GM18505 (cell line): ENCODE measurements at regions not wholly inside any gene's neighbourhood (a gene's known extent, or its start where the extent isn't known, plus 50 kb on each side); places are given as distances from the start of the nearest gene placed in this dataset.
"Not testable (repeated sequence)": the region's sequence is repeated elsewhere in the genome, so short reads cannot be mapped to it uniquely, and the experiment has no call there.

Experiments
- ATAC-seq: cut with Tn5 transposase; IDR thresholded peaks from one replicate; pipeline ENCODE4 v1.9.1; 2021; ENCODE audit not compliant: unreplicated experiment
- POLR2A ChIP-seq: IDR thresholded peaks from 4 replicates; pipeline ENCODE4 v1.6.1; 2011; ENCODE audit warnings: borderline replicate concordance; ENCODE audit not compliant: insufficient read depth, insufficient read length; ENCODE audit errors: extremely low read depth

- not testable (repeated sequence) for ATAC-seq
These were observed 84.5 kb downstream of the IDS start for GRCh38 chrX:149420566-149420965.

- no peak for ATAC-seq
- TF ChIP-seq POLR2A: no peak
These were observed 107.1 kb downstream of the IDS start for GRCh38 chrX:149398027-149398426.

DNA sequence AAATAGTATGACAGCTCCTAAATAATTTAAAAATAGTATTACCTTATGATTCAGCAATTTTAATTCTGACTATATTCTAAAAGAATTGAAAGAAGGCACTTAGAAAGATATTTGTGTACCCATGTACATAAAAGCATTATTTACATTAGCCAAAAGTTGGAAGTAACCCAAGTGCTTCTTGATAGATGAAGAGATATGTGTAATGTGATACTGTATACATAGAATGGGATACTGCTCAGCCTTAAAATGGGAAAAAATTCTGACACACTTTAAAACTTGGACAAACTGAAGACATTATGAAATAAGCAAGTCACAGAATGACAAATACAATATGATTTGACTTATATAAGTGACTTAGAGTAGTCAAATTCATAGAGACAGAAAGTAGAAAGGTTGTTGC is 112.2 kb downstream of the IDS start:
- no peak for ATAC-seq
- no peak for TF ChIP-seq POLR2A

DNA sequence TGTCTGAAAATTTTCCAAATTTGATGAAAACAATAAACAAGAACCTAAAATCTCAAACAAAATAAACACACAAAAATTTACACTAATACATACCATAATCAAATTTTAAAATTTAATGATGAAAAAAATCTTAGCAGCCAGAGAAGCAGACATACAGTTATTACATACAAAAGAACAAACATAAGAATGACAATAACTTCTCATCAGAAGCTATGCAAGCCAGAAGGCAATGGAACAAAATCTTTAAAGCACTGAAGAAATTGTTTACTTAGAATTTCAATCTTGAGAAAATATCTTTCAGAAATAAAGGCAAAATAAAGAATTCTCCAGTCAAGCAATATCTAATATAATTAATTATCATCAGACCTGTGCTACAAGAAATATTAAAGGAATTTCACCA is 121.3 kb downstream of the IDS start:
- ATAC-seq: no peak
- no peak for TF ChIP-seq POLR2A

- no peak for ATAC-seq
- TF ChIP-seq POLR2A: no peak
These were observed 130.4 kb downstream of the IDS start for GRCh38 chrX:149374751-149375150.

DNA sequence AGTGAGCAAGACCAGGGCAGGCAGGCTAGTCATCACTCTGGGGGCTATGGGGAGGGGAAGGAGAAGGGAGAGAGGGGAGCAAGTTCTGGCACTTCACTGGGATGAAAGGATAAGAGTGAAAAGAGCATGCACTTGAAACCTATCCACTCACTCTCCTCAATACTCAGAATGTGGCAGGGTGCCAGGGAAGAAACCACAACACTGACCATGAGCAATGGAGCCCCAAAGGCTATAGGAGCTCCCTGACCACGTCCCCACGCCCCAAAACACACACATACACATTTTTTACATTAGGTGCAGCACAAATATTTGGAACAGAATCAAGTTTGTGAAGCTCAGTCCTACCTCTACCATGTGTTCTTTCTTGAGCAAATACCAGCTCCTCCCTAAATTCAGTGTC is 132.2 kb downstream of the IDS start:
- no peak for ATAC-seq
- no peak for TF ChIP-seq POLR2A

DNA sequence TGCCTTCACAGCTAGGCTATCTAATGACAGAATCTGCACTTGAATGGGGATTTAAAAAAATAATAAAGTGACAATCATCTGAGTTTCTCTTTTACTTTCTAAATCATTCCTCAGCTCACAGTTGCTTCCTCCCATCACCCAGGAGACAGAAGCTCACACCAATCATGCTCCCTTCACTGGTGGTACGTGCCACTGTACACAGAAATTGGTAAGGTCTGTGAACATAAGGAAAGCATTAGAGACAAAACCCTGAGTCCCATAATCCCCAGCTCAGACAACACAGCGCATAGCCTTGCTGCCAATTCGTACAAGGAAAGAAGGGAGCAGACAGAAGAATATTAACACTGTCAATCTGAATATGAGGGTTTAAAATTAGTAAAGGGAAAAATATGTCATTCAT is 133.1 kb downstream of the IDS start:
- TF ChIP-seq POLR2A: no peak
- ATAC-seq: no peak

GRCh38 chrX:149370097-149370496 is 135.0 kb downstream of the IDS start:
- ATAC-seq: no peak
- no peak for TF ChIP-seq POLR2A

DNA sequence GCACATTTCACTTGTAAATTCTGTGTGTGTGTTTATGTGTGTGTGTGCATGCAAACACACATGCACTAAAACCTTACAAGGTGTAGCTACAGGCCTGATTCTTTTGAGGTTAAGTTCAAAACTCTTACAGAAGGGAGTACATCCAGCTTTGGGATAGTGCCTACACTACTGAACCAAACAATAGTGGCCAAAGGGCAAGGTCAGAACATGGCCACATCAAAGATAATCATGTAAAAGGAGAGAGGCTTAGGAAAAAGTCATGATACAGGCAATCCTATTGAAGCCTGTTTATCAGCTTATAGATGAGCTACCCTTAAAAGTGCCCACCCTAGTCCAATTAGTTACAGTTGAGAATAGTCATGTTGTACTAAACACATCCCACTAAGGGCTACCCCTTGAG is 139.6 kb downstream of the IDS start:
- no peak for TF ChIP-seq POLR2A
- no peak for ATAC-seq

DNA sequence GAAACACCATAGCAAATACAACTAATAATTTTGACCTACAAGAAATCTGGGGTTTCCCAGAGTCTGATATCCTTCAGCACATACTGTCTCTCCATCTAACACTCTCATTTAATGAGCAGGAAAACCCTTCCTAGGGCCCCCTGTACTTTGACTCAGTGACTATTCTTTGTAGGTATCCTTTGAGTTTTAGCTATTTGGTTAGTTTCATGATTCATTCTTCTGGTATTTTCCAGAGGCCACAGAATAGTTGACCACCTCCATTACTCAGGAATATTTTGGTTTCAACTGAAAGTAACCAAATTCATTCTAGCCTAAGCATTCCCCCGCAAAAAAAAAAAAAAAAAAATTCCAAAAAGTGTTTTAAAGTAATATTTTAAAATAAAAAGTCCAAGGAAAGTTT is 140.0 kb downstream of the IDS start:
- ATAC-seq: no peak
- TF ChIP-seq POLR2A: no peak

- ATAC-seq: no peak
- no peak for TF ChIP-seq POLR2A
These were observed 141.1 kb downstream of the IDS start for GRCh38 chrX:149363965-149364364.

DNA sequence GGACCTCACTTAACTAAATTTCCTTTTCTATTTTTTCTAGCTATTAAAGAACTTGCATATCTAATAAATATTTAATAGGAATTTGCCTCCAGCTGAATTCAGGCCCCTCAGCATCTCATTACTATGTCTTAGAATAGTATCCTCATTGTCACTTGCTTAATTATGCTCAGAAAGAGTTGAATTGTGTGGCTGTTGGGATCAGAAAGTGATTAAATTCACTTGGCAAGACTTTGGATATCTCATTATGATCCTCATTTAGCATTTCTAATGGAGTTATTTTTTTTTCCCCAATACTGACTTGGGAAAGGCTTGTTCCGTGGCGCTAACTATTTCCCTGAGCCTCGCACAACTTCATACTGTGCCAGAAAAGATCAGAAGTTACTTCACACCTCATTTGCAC is 158.8 kb downstream of the IDS start:
- no peak for TF ChIP-seq POLR2A
- no peak for ATAC-seq

- ATAC-seq: no peak
- TF ChIP-seq POLR2A: no peak
These were observed 182.8 kb downstream of the IDS start for GRCh38 chrX:149322316-149322715.

DNA sequence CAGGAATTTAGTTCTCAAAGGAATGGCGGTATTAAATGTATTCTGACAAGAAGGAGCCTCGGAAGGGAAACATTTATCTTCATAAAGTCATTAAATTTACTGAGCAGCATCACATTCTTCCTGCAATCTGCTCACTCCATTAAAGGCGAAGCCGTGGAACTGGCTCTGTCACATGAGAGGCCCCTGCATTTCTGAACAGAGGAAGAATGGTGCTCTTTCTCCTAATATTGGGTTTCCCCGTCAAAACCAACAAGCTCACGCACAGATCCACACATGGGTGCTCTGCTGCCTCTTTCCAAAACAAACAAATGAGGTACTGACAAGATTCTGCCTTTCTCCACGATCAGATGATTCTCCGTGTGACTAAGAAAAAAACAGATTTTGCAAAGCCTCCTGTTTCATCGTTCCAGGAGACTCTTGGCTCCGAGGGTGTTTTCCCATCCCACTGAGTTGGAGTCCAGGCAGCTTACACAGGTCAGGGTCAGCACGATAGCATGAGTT is 191.2 kb downstream of the IDS start:
- TF ChIP-seq POLR2A: no peak

DNA sequence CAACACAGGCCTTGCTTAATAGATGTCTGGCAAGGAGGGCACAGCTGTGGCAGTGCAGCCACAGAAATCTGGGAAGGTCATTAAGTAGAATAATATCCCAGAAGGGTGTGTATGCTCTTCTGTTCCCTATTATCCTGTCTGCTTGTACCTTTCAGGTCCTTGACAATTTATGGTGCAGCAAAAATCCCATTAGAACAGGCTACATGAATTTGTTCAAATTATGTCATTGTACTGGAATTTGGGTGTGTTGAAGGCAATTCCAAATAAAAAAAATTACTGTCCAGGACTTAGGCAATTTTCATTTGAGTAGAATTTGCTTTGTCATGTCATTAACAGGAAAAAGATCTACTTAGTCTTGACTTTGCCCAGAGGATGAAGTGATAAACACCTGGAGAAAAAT is 192.1 kb downstream of the IDS start:
- no peak for TF ChIP-seq POLR2A

More for the DNA sequence above, 191.2 kb downstream of the IDS start:
- no peak for ATAC-seq

More for the DNA sequence above, 192.1 kb downstream of the IDS start:
- no peak for ATAC-seq
